Body of pancreas (tissue), 4 donors: ENCODE measurements at regions not wholly inside any gene's neighbourhood (a gene's known extent, or its start where the extent isn't known, plus 50 kb on each side); places are given as distances from the start of the nearest gene placed in this dataset.

Source experiments
- ATAC-seq: fragments of 150-250 bp; one replicate; pipeline ENCODE4 v1.9.1; 2016
- DNase-seq, 4 donors: peaks; one replicate each; pipeline ENCODE4 v3.0.0-alpha.2; 2019
- H3K27ac ChIP-seq, 4 donors: fragments of 200-600 bp; sonication (generic); 1 replicate in 3 of 4; 2 replicates in 1 of 4; pipeline versions ENCODE4 v1.5.1 to v1.6.1; 2016 to 2019; ENCODE audit warnings: mild to moderate bottlenecking in 1 of 4, mixed read lengths in 1 of 4, moderate library complexity in 1 of 4
- H3K27me3 ChIP-seq, 2 donors: fragments of 200-600 bp; sonication (generic); one replicate each; pipeline ENCODE4 v1.6.0; 2016; ENCODE audit warnings: mild to moderate bottlenecking in 1 of 2
- H3K36me3 ChIP-seq, 2 donors: fragments of 200-600 bp; sonication (generic); replicated peaks in 1 of 2; 2 replicates each; pipeline ENCODE4 v1.5.1; 2016; ENCODE audit warnings: low read depth in 2 of 2; ENCODE audit not compliant: insufficient read depth in 1 of 2
- H3K4me1 ChIP-seq: fragments of 200-600 bp; sonication (generic); one replicate; pipeline ENCODE4 v1.6.0; 2016
- H3K4me3 ChIP-seq, 2 donors: fragments of 200-600 bp; sonication (generic); 1 replicate in 1 of 2; 2 replicates in 1 of 2; pipeline ENCODE4 v1.5.1; 2016 to 2019
- H3K9me3 ChIP-seq, 3 donors: fragments of 200-600 bp; sonication (generic); 1 replicate in 2 of 3; 2 replicates in 1 of 3; pipeline ENCODE4 v1.5.1; 2016
- CTCF ChIP-seq, 7 experiments: fragments of 450-650 bp in 4 of 7; fragments of 200-600 bp in 3 of 7; sonication (generic) in 3 of 7; IDR thresholded peaks; one replicate each; pipeline ENCODE4 v1.5.1; 2016 to 2019; ENCODE audit warnings: antibody characterized with exemption in 7 of 7
- POLR2A ChIP-seq, 3 donors: fragments of 450-650 bp; IDR thresholded peaks; one replicate each; pipeline ENCODE4 v1.6.1; 2016; ENCODE audit warnings: antibody characterized with exemption in 3 of 3, mild to moderate bottlenecking in 2 of 3
- WGBS, 2 donors: methylation state at CpG; one replicate each; pipeline ENCODE4 v1.1.5; 2017; 5-methylcytosine and 5-hydroxymethylcytosine counted together
- intact Hi-C: fragments of 100-400 bp; cut with DNase I; formaldehyde crosslinking; loops from one replicate; pipeline ENCODE4 v1.15.1; 2023

- no peaks in the 10 kb centered on the region for H3K36me3 ChIP-seq
- DNase-seq (no peak), ATAC-seq (no peak)
- no peak overlapping the region for H3K27ac ChIP-seq
- no peak overlapping the region for H3K4me3 ChIP-seq
- H3K4me1 ChIP-seq = no peaks in the 10 kb centered on the region
- WGBS, 2 donors = 36 to 59% methylated on average over 10 of the region's 10 CpGs
- H3K9me3 ChIP-seq = no peaks in the 10 kb centered on the region
- intact Hi-C loops = no loop called here
- no peak for TF ChIP-seq POLR2A (IDR thresholded peaks at IDR 0.05)
- TF ChIP-seq CTCF (IDR thresholded peaks at IDR 0.05) = no peak
- H3K27me3 ChIP-seq = no peaks in the 10 kb centered on the region
These were observed 1516.9 kb downstream of the BRD1 start for GRCh38 chr22:48310740-48311139.

- ATAC-seq (no peak), DNase-seq (no peak)
- TF ChIP-seq POLR2A (IDR thresholded peaks at IDR 0.05) = no peak
- no peak for TF ChIP-seq CTCF (IDR thresholded peaks at IDR 0.05)
- WGBS, 2 donors = 46 to 63% methylated on average over 6 of the region's 6 CpGs
- intact Hi-C loops = no loop called here
- H3K27ac ChIP-seq = no peak overlapping the region
- H3K36me3 ChIP-seq = no peaks in the 10 kb centered on the region
- H3K4me3 ChIP-seq = no peak overlapping the region
- H3K4me1 ChIP-seq = no peaks in the 10 kb centered on the region
- H3K9me3 ChIP-seq = no peaks in the 10 kb centered on the region
- H3K27me3 ChIP-seq = no peaks in the 10 kb centered on the region
These were observed 1517.4 kb downstream of the BRD1 start for GRCh38 chr22:48310289-48310688.

- WGBS, 2 donors = 17 to 28% methylated on average over 8 of the region's 8 CpGs
- no peak for TF ChIP-seq CTCF (IDR thresholded peaks at IDR 0.05)
- no peak for TF ChIP-seq POLR2A (IDR thresholded peaks at IDR 0.05)
- Histone ChIP-seq H3K36me3 (no peaks in the 10 kb centered on the region), H3K9me3 (no peaks in the 10 kb centered on the region), H3K4me1 (no peaks in the 10 kb centered on the region), H3K27ac (no peak overlapping the region), H3K27me3 (no peaks in the 10 kb centered on the region), H3K4me3 (no peak overlapping the region)
- DNase-seq = no peak
- ATAC-seq = no peak
- intact Hi-C loops = no loop called here
These were observed 1517.8 kb downstream of the BRD1 start for GRCh38 chr22:48309836-48310235.

- ATAC-seq (no peak), DNase-seq (no peak)
- intact Hi-C loops = no loop called here
- Histone ChIP-seq H3K4me3 (no peak overlapping the region), H3K27me3 (no peaks in the 10 kb centered on the region), H3K36me3 (no peaks in the 10 kb centered on the region), H3K4me1 (no peaks in the 10 kb centered on the region), H3K27ac (no peak overlapping the region), H3K9me3 (no peaks in the 10 kb centered on the region)
- 55 to 66% methylated on average over 15 to 17 of the region's 18 CpGs for WGBS, 2 donors
- TF ChIP-seq CTCF (IDR thresholded peaks at IDR 0.05) = no peak
- TF ChIP-seq POLR2A (IDR thresholded peaks at IDR 0.05) = no peak
These were observed 1518.5 kb downstream of the BRD1 start for GRCh38 chr22:48309115-48309705.

- H3K36me3 ChIP-seq = no peaks in the 10 kb centered on the region
- no peaks in the 10 kb centered on the region for H3K27me3 ChIP-seq
- DNase-seq = no peak
- intact Hi-C loops = no loop called here
- TF ChIP-seq POLR2A (IDR thresholded peaks at IDR 0.05) = no peak
- no peak for TF ChIP-seq CTCF (IDR thresholded peaks at IDR 0.05)
- H3K4me3 ChIP-seq = no peak overlapping the region
- no peak overlapping the region for H3K27ac ChIP-seq
- ATAC-seq = no peak
- H3K4me1 ChIP-seq = no peaks in the 10 kb centered on the region
- WGBS, 2 donors = 53 to 76% methylated on average over 7 of the region's 7 CpGs
- no peaks in the 10 kb centered on the region for H3K9me3 ChIP-seq
These were observed 1519.7 kb downstream of the BRD1 start for GRCh38 chr22:48307931-48308330.
